Body of pancreas (tissue), 4 donors: ENCODE measurements at regions not wholly inside any gene's neighbourhood (a gene's known extent, or its start where the extent isn't known, plus 50 kb on each side); places are given as distances from the start of the nearest gene placed in this dataset. TPM values are rescaled to one million over a fixed set of nuclear protein-coding genes. Genes with fewer than 3 reads are reported as not detected.

Experiments
- ATAC-seq: fragments of 150-250 bp; one replicate; pipeline ENCODE4 v1.9.1; 2016
- DNase-seq, 4 donors: peaks; one replicate each; pipeline ENCODE4 v3.0.0-alpha.2; 2019
- H3K27ac ChIP-seq, 4 donors: fragments of 200-600 bp; sonication (generic); 1 replicate in 3 of 4; 2 replicates in 1 of 4; pipeline versions ENCODE4 v1.5.1 to v1.6.1; 2016 to 2019; ENCODE audit warnings: mild to moderate bottlenecking in 1 of 4, mixed read lengths in 1 of 4, moderate library complexity in 1 of 4
- H3K27me3 ChIP-seq, 2 donors: fragments of 200-600 bp; sonication (generic); one replicate each; pipeline ENCODE4 v1.6.0; 2016; ENCODE audit warnings: mild to moderate bottlenecking in 1 of 2
- H3K36me3 ChIP-seq, 2 donors: fragments of 200-600 bp; sonication (generic); replicated peaks in 1 of 2; 2 replicates each; pipeline ENCODE4 v1.5.1; 2016; ENCODE audit warnings: low read depth in 2 of 2; ENCODE audit not compliant: insufficient read depth in 1 of 2
- H3K4me1 ChIP-seq: fragments of 200-600 bp; sonication (generic); one replicate; pipeline ENCODE4 v1.6.0; 2016
- H3K4me3 ChIP-seq, 2 donors: fragments of 200-600 bp; sonication (generic); 1 replicate in 1 of 2; 2 replicates in 1 of 2; pipeline ENCODE4 v1.5.1; 2016 to 2019
- H3K9me3 ChIP-seq, 3 donors: fragments of 200-600 bp; sonication (generic); 1 replicate in 2 of 3; 2 replicates in 1 of 3; pipeline ENCODE4 v1.5.1; 2016
- CTCF ChIP-seq, 7 experiments: fragments of 450-650 bp in 4 of 7; fragments of 200-600 bp in 3 of 7; sonication (generic) in 3 of 7; IDR thresholded peaks; one replicate each; pipeline ENCODE4 v1.5.1; 2016 to 2019; ENCODE audit warnings: antibody characterized with exemption in 7 of 7
- POLR2A ChIP-seq, 3 donors: fragments of 450-650 bp; IDR thresholded peaks; one replicate each; pipeline ENCODE4 v1.6.1; 2016; ENCODE audit warnings: antibody characterized with exemption in 3 of 3, mild to moderate bottlenecking in 2 of 3
- WGBS, 2 donors: methylation state at CpG; one replicate each; pipeline ENCODE4 v1.1.5; 2017; 5-methylcytosine and 5-hydroxymethylcytosine counted together
- intact Hi-C: fragments of 100-400 bp; cut with DNase I; formaldehyde crosslinking; loops from one replicate; pipeline ENCODE4 v1.15.1; 2023
- small RNA-seq: library from RNA; depleted of rRNA; stranded (forward); fragments of <200 nt; gene quantifications from one replicate; pipeline ENCODE3, GENCODE V24; 2016

- no peak overlapping the region for H3K27ac ChIP-seq
- H3K9me3 ChIP-seq = no peaks in the 10 kb centered on the region
- no peaks in the 10 kb centered on the region for H3K36me3 ChIP-seq
- H3K4me1 ChIP-seq = no peaks in the 10 kb centered on the region
- no peaks in the 10 kb centered on the region for H3K27me3 ChIP-seq
- DNase-seq = no peak
- no peak for ATAC-seq
- TF ChIP-seq CTCF (IDR thresholded peaks at IDR 0.05) (no peak), POLR2A (IDR thresholded peaks at IDR 0.05) (no peak)
- intact Hi-C loops = no loop called here
- H3K4me3 ChIP-seq = no peak overlapping the region
- 43 to 50% methylated on average over 2 of the region's 2 CpGs for WGBS, 2 donors
Observed at GRCh38 chr9:13053504-13053903, 226.0 kb downstream of the MPDZ start.

GRCh38 chr9:13054389-13054788 is 225.1 kb downstream of the MPDZ start:
- Histone ChIP-seq H3K4me3 (no peak overlapping the region), H3K4me1 (no peaks in the 10 kb centered on the region), H3K9me3 (no peaks in the 10 kb centered on the region), H3K27me3 (no peaks in the 10 kb centered on the region), H3K36me3 (no peaks in the 10 kb centered on the region), H3K27ac (no peak overlapping the region)
- 44 to 50% methylated on average over 1 of the region's 1 CpG for WGBS, 2 donors
- DNase-seq (no peak), ATAC-seq (no peak)
- TF ChIP-seq CTCF (IDR thresholded peaks at IDR 0.05) (no peak), POLR2A (IDR thresholded peaks at IDR 0.05) (no peak)
- intact Hi-C loops = no loop called here

Small RNA genes lying in the stretch of these regions (small RNA-seq; reads per million reads assigned to genes)
- gene RF00019 = not detected
